ENCODE measurements at regions not wholly inside any gene's neighbourhood (a gene's known extent, or its start where the extent isn't known, plus 50 kb on each side); places are given as distances from the start of the nearest gene placed in this dataset.

DNA sequence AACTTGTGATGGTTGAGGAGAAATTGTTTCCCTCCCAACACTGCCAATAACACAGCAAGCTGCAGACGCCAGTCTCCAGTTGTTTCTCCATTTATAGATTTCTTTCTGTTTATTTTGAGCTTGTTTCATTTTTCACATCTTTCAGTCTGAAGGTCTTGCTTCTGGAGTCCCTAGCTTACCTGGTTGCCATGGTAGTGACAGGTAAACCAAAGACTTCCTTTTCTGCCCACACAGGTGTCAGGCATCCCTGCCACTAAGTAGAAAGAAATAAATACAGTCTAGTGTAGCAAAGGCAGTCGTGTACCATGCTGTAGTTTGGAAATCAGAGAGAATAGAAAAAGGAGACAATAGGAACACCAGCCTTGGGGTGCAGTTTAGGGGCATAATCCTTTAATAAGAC is 82.8 kb downstream of the MARCHF4 start:
- TF ChIP-seq, protein P1, sequence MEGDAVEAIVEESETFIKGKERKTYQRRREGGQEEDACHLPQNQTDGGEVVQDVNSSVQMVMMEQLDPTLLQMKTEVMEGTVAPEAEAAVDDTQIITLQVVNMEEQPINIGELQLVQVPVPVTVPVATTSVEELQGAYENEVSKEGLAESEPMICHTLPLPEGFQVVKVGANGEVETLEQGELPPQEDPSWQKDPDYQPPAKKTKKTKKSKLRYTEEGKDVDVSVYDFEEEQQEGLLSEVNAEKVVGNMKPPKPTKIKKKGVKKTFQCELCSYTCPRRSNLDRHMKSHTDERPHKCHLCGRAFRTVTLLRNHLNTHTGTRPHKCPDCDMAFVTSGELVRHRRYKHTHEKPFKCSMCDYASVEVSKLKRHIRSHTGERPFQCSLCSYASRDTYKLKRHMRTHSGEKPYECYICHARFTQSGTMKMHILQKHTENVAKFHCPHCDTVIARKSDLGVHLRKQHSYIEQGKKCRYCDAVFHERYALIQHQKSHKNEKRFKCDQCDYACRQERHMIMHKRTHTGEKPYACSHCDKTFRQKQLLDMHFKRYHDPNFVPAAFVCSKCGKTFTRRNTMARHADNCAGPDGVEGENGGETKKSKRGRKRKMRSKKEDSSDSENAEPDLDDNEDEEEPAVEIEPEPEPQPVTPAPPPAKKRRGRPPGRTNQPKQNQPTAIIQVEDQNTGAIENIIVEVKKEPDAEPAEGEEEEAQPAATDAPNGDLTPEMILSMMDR (conservative IDR thresholded peaks at IDR 0.05; ENCODE audit: low read length): no peak
- no peak for TF ChIP-seq EZH2phosphoT487 (IDR thresholded peaks at IDR 0.05; ENCODE audit: borderline replicate concordance)

Measured in Loucy (cell line).